GM12878 (cell line): ENCODE measurements at regions not wholly inside any gene's neighbourhood (a gene's known extent, or its start where the extent isn't known, plus 50 kb on each side); places are given as distances from the start of the nearest gene placed in this dataset.

Source experiments
- CTCF ChIP-seq, 3 experiments: IDR thresholded peaks in 2 of 3; conservative IDR thresholded peaks in 1 of 3; 2 replicates each; pipeline ENCODE4 v1.5.1; 2011; ENCODE audit warnings: low read depth in 3 of 3, low read length in 3 of 3, mild to moderate bottlenecking in 3 of 3, control low read depth in 2 of 3, moderate library complexity in 2 of 3, inconsistent platforms in 1 of 3, mixed read lengths in 1 of 3; ENCODE audit not compliant: control insufficient read depth in 2 of 3, insufficient read depth in 1 of 3; ENCODE audit errors: extremely low read depth in 1 of 3
- HDAC2 ChIP-seq: fragments of 200-600 bp; sonication (generic); IDR thresholded peaks from 2 replicates; pipeline ENCODE4 v1.6.1; 2017
- RAD21 ChIP-seq: IDR thresholded peaks from 2 replicates; pipeline ENCODE4 v1.6.1; 2011; ENCODE audit warnings: mild to moderate bottlenecking, low read depth, low read length, moderate library complexity; ENCODE audit not compliant: insufficient read depth

DNA sequence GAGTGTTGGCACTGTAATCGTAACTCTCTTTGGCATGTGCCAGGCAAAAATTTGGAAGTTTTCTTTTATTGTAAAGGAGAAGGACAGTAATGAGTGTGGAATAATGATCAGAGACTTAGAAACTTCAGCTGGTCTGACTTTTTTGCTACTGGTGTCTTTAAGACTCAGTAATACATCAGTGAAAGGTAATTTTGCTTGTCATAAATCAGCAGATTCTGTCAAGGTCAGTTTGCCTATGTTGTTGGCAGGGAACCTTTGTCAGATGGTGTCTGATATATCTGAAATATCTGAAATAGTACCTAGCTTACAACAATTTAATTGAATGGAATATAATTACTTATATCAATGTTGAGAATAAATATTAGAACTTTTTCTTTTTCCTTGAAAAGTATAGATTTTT lies 516.9 kb downstream of the LRFN5 start:
- TF ChIP-seq CTCF (IDR thresholded peaks at IDR 0.05 in 2 of 3, conservative IDR thresholded peaks at IDR 0.05 in 1 of 3; ENCODE audit: control insufficient read depth in 2 of 3, extremely low read depth in 1 of 3, insufficient read depth in 1 of 3, low read depth in 3 of 3, low read length in 3 of 3) (no peak), RAD21 (no peak), HDAC2 (no peak)
